ENCODE measurements at regions not wholly inside any gene's neighbourhood (a gene's known extent, or its start where the extent isn't known, plus 50 kb on each side); places are given as distances from the start of the nearest gene placed in this dataset.

GRCh38 chr15:39270221-39270855 is 310.5 kb upstream of the THBS1 start:
- Histone ChIP-seq H3K4me3 (no peak overlapping the region), H3K27me3 (no peaks in the 10 kb centered on the region), H3K27ac (no peak overlapping the region), H3K9me3 (no peaks in the 10 kb centered on the region), H3K4me1 (no peaks in the 10 kb centered on the region), H3K36me3 (no peaks in the 10 kb centered on the region)
- DNase-seq (no peak), ATAC-seq (no peak)
- intact Hi-C loops (cut with DNase I; ENCODE audit: low total_unique reads), result no loop called here
- in situ Hi-C loops (cut with MboI; ENCODE audit: low sequenced_read_pairs in 4 of 4), result no loop called here
- TF ChIP-seq POLR2A (IDR thresholded peaks at IDR 0.05) (no peak), CTCF (IDR thresholded peaks at IDR 0.05 in 4 of 5, conservative IDR thresholded peaks at IDR 0.05 in 1 of 5) (no peak)

- H3K27me3 ChIP-seq, result no peaks in the 10 kb centered on the region
- in situ Hi-C loops (cut with MboI; ENCODE audit: low sequenced_read_pairs in 4 of 4) (no loop called here), intact Hi-C loops (cut with DNase I; ENCODE audit: low total_unique reads) (no loop called here)
- no peak overlapping the region for H3K27ac ChIP-seq
- no peak for ATAC-seq
- H3K36me3 ChIP-seq, result no peaks in the 10 kb centered on the region
- H3K9me3 ChIP-seq, result no peaks in the 10 kb centered on the region
- H3K4me3 ChIP-seq, result no peak overlapping the region
- no peaks in the 10 kb centered on the region for H3K4me1 ChIP-seq
- TF ChIP-seq CTCF (IDR thresholded peaks at IDR 0.05 in 4 of 5, conservative IDR thresholded peaks at IDR 0.05 in 1 of 5) (no peak), POLR2A (IDR thresholded peaks at IDR 0.05) (no peak)
- no peak for DNase-seq
Observed at GRCh38 chr15:39270934-39271333, 309.9 kb upstream of the THBS1 start.

- no peak for TF ChIP-seq CTCF (IDR thresholded peaks at IDR 0.05 in 4 of 5, conservative IDR thresholded peaks at IDR 0.05 in 1 of 5)
- TF ChIP-seq POLR2A (IDR thresholded peaks at IDR 0.05), result no peak
- intact Hi-C loops (cut with DNase I; ENCODE audit: low total_unique reads) (no loop called here), in situ Hi-C loops (cut with MboI; ENCODE audit: low sequenced_read_pairs in 4 of 4) (no loop called here)
- H3K36me3 ChIP-seq, result no peaks in the 10 kb centered on the region
- no peak for ATAC-seq
- DNase-seq, result no peak
- no peaks in the 10 kb centered on the region for H3K27me3 ChIP-seq
- H3K9me3 ChIP-seq, result no peaks in the 10 kb centered on the region
- H3K27ac ChIP-seq, result no peak overlapping the region
- H3K4me3 ChIP-seq, result no peak overlapping the region
- no peaks in the 10 kb centered on the region for H3K4me1 ChIP-seq
Observed at GRCh38 chr15:39272901-39273300, 308.0 kb upstream of the THBS1 start.

GRCh38 chr15:39273717-39274411 is 307.0 kb upstream of the THBS1 start:
- DNase-seq (no peak), ATAC-seq (no peak)
- Histone ChIP-seq H3K4me1 (no peaks in the 10 kb centered on the region), H3K9me3 (no peaks in the 10 kb centered on the region), H3K27ac (no peak overlapping the region), H3K4me3 (no peak overlapping the region), H3K36me3 (no peaks in the 10 kb centered on the region), H3K27me3 (no peaks in the 10 kb centered on the region)
- in situ Hi-C loops (cut with MboI; ENCODE audit: low sequenced_read_pairs in 4 of 4), result no loop called here
- TF ChIP-seq CTCF (IDR thresholded peaks at IDR 0.05 in 4 of 5, conservative IDR thresholded peaks at IDR 0.05 in 1 of 5) (no peak), POLR2A (IDR thresholded peaks at IDR 0.05) (no peak)
- intact Hi-C loops (cut with DNase I; ENCODE audit: low total_unique reads), result no loop called here
